ENCODE measurements at regions not wholly inside any gene's neighbourhood (a gene's known extent, or its start where the extent isn't known, plus 50 kb on each side); places are given as distances from the start of the nearest gene placed in this dataset.

- TF ChIP-seq CTCF (conservative IDR thresholded peaks at IDR 0.05 in 1 of 2, IDR thresholded peaks at IDR 0.05 in 1 of 2; ENCODE audit: extremely low read depth in 1 of 2, insufficient read depth in 1 of 2, low read depth in 1 of 2, low read length in 2 of 2) = no peak
- no peak for TF ChIP-seq EZH2 (IDR thresholded peaks at IDR 0.05; ENCODE audit: borderline replicate concordance, low read length)
These were observed 227.3 kb downstream of the COPRS start for GRCh38 chr17:31631766-31632165.
